Fibroblast of mammary gland (primary cell): ENCODE measurements at regions not wholly inside any gene's neighbourhood (a gene's known extent, or its start where the extent isn't known, plus 50 kb on each side); places are given as distances from the start of the nearest gene placed in this dataset.
A peak's percentile ranks its signal among the peaks of the same experiment; 100 is the strongest.
"Not testable (repeated sequence)": the region's sequence is repeated elsewhere in the genome, so short reads cannot be mapped to it uniquely, and the experiment has no call there.

Experiments
- DNase-seq: peaks from one replicate; pipeline ENCODE4 v3.0.0-alpha.2; 2010; ENCODE audit warnings: low read depth
- H3K4me3 ChIP-seq: 2 replicates; pipeline ENCODE4 v1.5.1; 2011; ENCODE audit warnings: low read depth, mild to moderate bottlenecking, low read length, moderate library complexity; ENCODE audit not compliant: control insufficient read depth
- TF ChIP-seq, protein P1 (sequence below): conservative IDR thresholded peaks from 2 replicates; pipeline ENCODE4 v1.5.1; 2011; ENCODE audit warnings: low read depth, low read length, inconsistent platforms; ENCODE audit not compliant: control insufficient read depth, insufficient read depth

DNA sequence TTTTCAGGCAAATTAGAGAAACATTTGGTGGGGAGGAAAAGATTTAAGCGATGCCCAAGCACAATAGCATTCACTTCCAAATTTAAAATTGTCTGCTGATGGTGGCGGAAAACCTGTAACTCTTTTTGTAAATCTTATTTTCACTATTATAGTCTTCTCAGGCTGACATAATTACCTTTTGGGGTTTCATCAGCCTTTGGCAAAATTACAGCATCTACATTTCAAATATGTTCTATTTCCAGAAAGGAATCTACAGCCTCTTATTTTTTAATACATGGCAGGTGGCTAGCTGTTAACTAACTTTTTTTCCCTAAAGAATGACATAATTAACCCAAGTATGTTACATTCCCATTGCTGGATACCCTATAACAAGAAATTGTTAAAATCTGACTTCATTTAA is 391.5 kb upstream of the CCDC54 start:
- DNase-seq = no peak
- TF ChIP-seq, protein P1, sequence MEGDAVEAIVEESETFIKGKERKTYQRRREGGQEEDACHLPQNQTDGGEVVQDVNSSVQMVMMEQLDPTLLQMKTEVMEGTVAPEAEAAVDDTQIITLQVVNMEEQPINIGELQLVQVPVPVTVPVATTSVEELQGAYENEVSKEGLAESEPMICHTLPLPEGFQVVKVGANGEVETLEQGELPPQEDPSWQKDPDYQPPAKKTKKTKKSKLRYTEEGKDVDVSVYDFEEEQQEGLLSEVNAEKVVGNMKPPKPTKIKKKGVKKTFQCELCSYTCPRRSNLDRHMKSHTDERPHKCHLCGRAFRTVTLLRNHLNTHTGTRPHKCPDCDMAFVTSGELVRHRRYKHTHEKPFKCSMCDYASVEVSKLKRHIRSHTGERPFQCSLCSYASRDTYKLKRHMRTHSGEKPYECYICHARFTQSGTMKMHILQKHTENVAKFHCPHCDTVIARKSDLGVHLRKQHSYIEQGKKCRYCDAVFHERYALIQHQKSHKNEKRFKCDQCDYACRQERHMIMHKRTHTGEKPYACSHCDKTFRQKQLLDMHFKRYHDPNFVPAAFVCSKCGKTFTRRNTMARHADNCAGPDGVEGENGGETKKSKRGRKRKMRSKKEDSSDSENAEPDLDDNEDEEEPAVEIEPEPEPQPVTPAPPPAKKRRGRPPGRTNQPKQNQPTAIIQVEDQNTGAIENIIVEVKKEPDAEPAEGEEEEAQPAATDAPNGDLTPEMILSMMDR = no peak
- H3K4me3 ChIP-seq = no peak overlapping the region

- not testable (repeated sequence) for H3K4me3 ChIP-seq, DNase-seq
These were observed 378.2 kb upstream of the CCDC54 start for GRCh38 chr3:106998841-106999682.

DNA sequence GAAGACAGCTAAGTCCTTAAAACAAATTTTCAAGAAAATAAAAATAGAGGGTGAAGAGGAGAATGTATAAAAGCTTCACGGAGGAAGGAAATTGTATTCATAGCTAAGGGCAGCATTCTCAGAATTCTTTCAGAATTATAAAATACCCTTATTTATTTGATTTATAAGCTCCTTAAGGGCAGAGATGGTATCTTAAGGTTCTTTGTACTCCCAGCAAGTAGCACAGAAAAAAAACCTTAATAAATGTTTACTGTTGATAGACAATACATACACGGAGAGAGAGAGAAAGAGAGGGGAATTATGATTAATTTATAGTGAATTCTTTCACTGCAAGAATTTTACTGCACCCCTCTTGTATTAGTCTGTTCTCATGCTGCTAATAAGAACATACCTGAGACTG is 375.6 kb upstream of the CCDC54 start:
- TF ChIP-seq, protein P1 = no peak
- DNase-seq = no peak
- H3K4me3 ChIP-seq = no peak overlapping the region

- not testable (repeated sequence) for DNase-seq, H3K4me3 ChIP-seq
These were observed 371.9 kb upstream of the CCDC54 start for GRCh38 chr3:107005352-107005751.

DNA sequence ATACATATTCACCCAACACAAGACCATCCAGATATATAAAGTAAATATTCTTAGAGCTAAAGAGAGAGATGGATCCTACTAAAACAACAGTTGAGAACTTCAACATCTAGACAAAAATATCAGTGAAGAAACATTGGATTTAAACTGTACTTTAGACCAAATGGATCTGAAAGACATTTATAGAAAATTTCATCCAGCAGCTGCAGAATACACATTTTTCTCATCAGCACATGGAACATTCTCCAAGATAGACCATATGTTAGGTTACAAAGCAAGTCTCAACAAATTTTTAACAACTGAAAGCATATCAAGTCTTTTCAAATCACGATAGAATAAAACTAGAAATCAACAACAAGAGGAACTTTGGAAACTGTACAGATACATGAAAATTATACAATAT is 369.0 kb upstream of the CCDC54 start:
- TF ChIP-seq, protein P1 = no peak
- H3K4me3 ChIP-seq = no peak overlapping the region
- no peak for DNase-seq

- peak; percentile 23 for DNase-seq
- H3K4me3 ChIP-seq = no peak overlapping the region
- TF ChIP-seq, protein P1 = no peak
These were observed 363.6 kb upstream of the CCDC54 start for GRCh38 chr3:107013641-107014040.

- no peak overlapping the region for H3K4me3 ChIP-seq
- TF ChIP-seq, protein P1 = no peak
- peak; percentile 5 for DNase-seq
These were observed 352.6 kb upstream of the CCDC54 start for GRCh38 chr3:107024551-107025026.

- DNase-seq = no peak
- TF ChIP-seq, protein P1 = no peak
- H3K4me3 ChIP-seq = no peak overlapping the region
These were observed 351.3 kb upstream of the CCDC54 start for GRCh38 chr3:107025961-107026360.
